ENCODE measurements at regions not wholly inside any gene's neighbourhood (a gene's known extent, or its start where the extent isn't known, plus 50 kb on each side); places are given as distances from the start of the nearest gene placed in this dataset.

- Histone ChIP-seq H3K4me1 (ENCODE audit: control insufficient read depth in 1 of 2, insufficient read depth in 2 of 2, low read length in 2 of 2) (no peaks in the 10 kb centered on the region), H2BK120ac (ENCODE audit: insufficient read depth, low read length, poor library complexity) (no peak overlapping the region), H3K79me2 (ENCODE audit: control insufficient read depth, insufficient read depth, low read length, poor library complexity) (no peaks in the 10 kb centered on the region), H3K9me3 (ENCODE audit: insufficient read depth, low read depth, low read length) (no peaks in the 10 kb centered on the region), H3K36me3 (ENCODE audit: control insufficient read depth in 1 of 2, insufficient read depth in 2 of 2, low read length in 2 of 2) (no peaks in the 10 kb centered on the region), H4K91ac (ENCODE audit: low read depth, low read length) (no peak overlapping the region), H3K4me2 (ENCODE audit: low read length) (no peak overlapping the region), H2AFZ (ENCODE audit: insufficient read depth, low read length, poor library complexity) (no peak overlapping the region), H3K27me3 (ENCODE audit: insufficient read depth, low read length) (no peaks in the 10 kb centered on the region), H3K79me1 (ENCODE audit: low read length) (no peaks in the 10 kb centered on the region), H3K9ac (ENCODE audit: low read length) (no peak overlapping the region), H2BK5ac (ENCODE audit: low read depth, low read length, poor library complexity) (no peak overlapping the region), H3K14ac (ENCODE audit: low read length) (no peak overlapping the region), H4K12ac (ENCODE audit: low read depth, low read length) (no peak overlapping the region), H3K4ac (ENCODE audit: low read depth, low read length) (no peak overlapping the region), H2AK5ac (ENCODE audit: low read length) (no peak overlapping the region), H3K23ac (ENCODE audit: low read length) (no peak overlapping the region), H2BK12ac (ENCODE audit: low read length) (no peak overlapping the region), H3K27ac (ENCODE audit: low read depth, low read length) (no peak overlapping the region), H3K4me3 (ENCODE audit: low read depth, low read length) (no peak overlapping the region), H3K18ac (ENCODE audit: low read length) (no peak overlapping the region), H4K8ac (ENCODE audit: low read depth, low read length) (no peak overlapping the region)
- WGBS (ENCODE audit: extremely low coverage, insufficient coverage, insufficient read length), result no CpG with 5 or more reads among the region's 9 CpGs
- DNase-seq, result no peak
These were observed 332.2 kb downstream of the CCSER2 start for GRCh38 chr10:84660450-84661159.

- H3K79me1 ChIP-seq (ENCODE audit: low read length), result no peaks in the 10 kb centered on the region
- no peak overlapping the region for H3K4ac ChIP-seq (ENCODE audit: low read depth, low read length)
- no peak overlapping the region for H4K8ac ChIP-seq (ENCODE audit: low read depth, low read length)
- H3K4me2 ChIP-seq (ENCODE audit: low read length), result no peak overlapping the region
- WGBS (ENCODE audit: extremely low coverage, insufficient coverage, insufficient read length), result no CpG with 5 or more reads among the region's 5 CpGs
- no peak overlapping the region for H3K27ac ChIP-seq (ENCODE audit: low read depth, low read length)
- H3K9me3 ChIP-seq (ENCODE audit: insufficient read depth, low read depth, low read length), result no peaks in the 10 kb centered on the region
- H3K79me2 ChIP-seq (ENCODE audit: control insufficient read depth, insufficient read depth, low read length, poor library complexity), result no peaks in the 10 kb centered on the region
- no peaks in the 10 kb centered on the region for H3K4me1 ChIP-seq (ENCODE audit: control insufficient read depth in 1 of 2, insufficient read depth in 2 of 2, low read length in 2 of 2)
- no peak overlapping the region for H3K14ac ChIP-seq (ENCODE audit: low read length)
- no peak overlapping the region for H2BK5ac ChIP-seq (ENCODE audit: low read depth, low read length, poor library complexity)
- no peak for DNase-seq
- H3K4me3 ChIP-seq (ENCODE audit: low read depth, low read length), result no peak overlapping the region
- H3K9ac ChIP-seq (ENCODE audit: low read length), result no peak overlapping the region
- no peak overlapping the region for H3K23ac ChIP-seq (ENCODE audit: low read length)
- H2BK12ac ChIP-seq (ENCODE audit: low read length), result no peak overlapping the region
- no peak overlapping the region for H4K91ac ChIP-seq (ENCODE audit: low read depth, low read length)
- H4K12ac ChIP-seq (ENCODE audit: low read depth, low read length), result no peak overlapping the region
- H3K36me3 ChIP-seq (ENCODE audit: control insufficient read depth in 1 of 2, insufficient read depth in 2 of 2, low read length in 2 of 2), result no peaks in the 10 kb centered on the region
- no peak overlapping the region for H2AK5ac ChIP-seq (ENCODE audit: low read length)
- no peak overlapping the region for H2BK120ac ChIP-seq (ENCODE audit: insufficient read depth, low read length, poor library complexity)
- no peak overlapping the region for H3K18ac ChIP-seq (ENCODE audit: low read length)
- no peaks in the 10 kb centered on the region for H3K27me3 ChIP-seq (ENCODE audit: insufficient read depth, low read length)
- no peak overlapping the region for H2AFZ ChIP-seq (ENCODE audit: insufficient read depth, low read length, poor library complexity)
These were observed 336.8 kb downstream of the CCSER2 start for GRCh38 chr10:84665211-84665610.

- no peak overlapping the region for H2AK5ac ChIP-seq (ENCODE audit: low read length)
- no peak overlapping the region for H3K14ac ChIP-seq (ENCODE audit: low read length)
- H4K12ac ChIP-seq (ENCODE audit: low read depth, low read length), result no peak overlapping the region
- no peaks in the 10 kb centered on the region for H3K79me1 ChIP-seq (ENCODE audit: low read length)
- H3K23ac ChIP-seq (ENCODE audit: low read length), result no peak overlapping the region
- no peak overlapping the region for H3K18ac ChIP-seq (ENCODE audit: low read length)
- WGBS (ENCODE audit: extremely low coverage, insufficient coverage, insufficient read length), result no CpG with 5 or more reads among the region's 9 CpGs
- H3K27me3 ChIP-seq (ENCODE audit: insufficient read depth, low read length), result no peaks in the 10 kb centered on the region
- H3K36me3 ChIP-seq (ENCODE audit: control insufficient read depth in 1 of 2, insufficient read depth in 2 of 2, low read length in 2 of 2), result no peaks in the 10 kb centered on the region
- H3K4me3 ChIP-seq (ENCODE audit: low read depth, low read length), result no peak overlapping the region
- H3K9ac ChIP-seq (ENCODE audit: low read length), result no peak overlapping the region
- no peak overlapping the region for H2AFZ ChIP-seq (ENCODE audit: insufficient read depth, low read length, poor library complexity)
- no peak overlapping the region for H4K91ac ChIP-seq (ENCODE audit: low read depth, low read length)
- no peak overlapping the region for H3K4me2 ChIP-seq (ENCODE audit: low read length)
- no peaks in the 10 kb centered on the region for H3K9me3 ChIP-seq (ENCODE audit: insufficient read depth, low read depth, low read length)
- H3K4ac ChIP-seq (ENCODE audit: low read depth, low read length), result no peak overlapping the region
- H2BK120ac ChIP-seq (ENCODE audit: insufficient read depth, low read length, poor library complexity), result no peak overlapping the region
- DNase-seq, result peak; percentile 22 to 59
- no peak overlapping the region for H2BK12ac ChIP-seq (ENCODE audit: low read length)
- H3K27ac ChIP-seq (ENCODE audit: low read depth, low read length), result no peak overlapping the region
- no peak overlapping the region for H4K8ac ChIP-seq (ENCODE audit: low read depth, low read length)
- no peaks in the 10 kb centered on the region for H3K79me2 ChIP-seq (ENCODE audit: control insufficient read depth, insufficient read depth, low read length, poor library complexity)
- no peak overlapping the region for H2BK5ac ChIP-seq (ENCODE audit: low read depth, low read length, poor library complexity)
- H3K4me1 ChIP-seq (ENCODE audit: control insufficient read depth in 1 of 2, insufficient read depth in 2 of 2, low read length in 2 of 2), result no peaks in the 10 kb centered on the region
These were observed 337.6 kb downstream of the CCSER2 start for GRCh38 chr10:84665883-84666463.

GRCh38 chr10:84668186-84668763, 339.9 kb downstream of the CCSER2 start:
- Histone ChIP-seq H3K27me3 (ENCODE audit: insufficient read depth, low read length) (no peaks in the 10 kb centered on the region), H4K12ac (ENCODE audit: low read depth, low read length) (no peak overlapping the region), H3K23ac (ENCODE audit: low read length) (no peak overlapping the region), H3K9ac (ENCODE audit: low read length) (no peak overlapping the region), H2BK120ac (ENCODE audit: insufficient read depth, low read length, poor library complexity) (no peak overlapping the region), H3K4me3 (ENCODE audit: low read depth, low read length) (no peak overlapping the region), H3K36me3 (ENCODE audit: control insufficient read depth in 1 of 2, insufficient read depth in 2 of 2, low read length in 2 of 2) (no peaks in the 10 kb centered on the region), H2AK5ac (ENCODE audit: low read length) (no peak overlapping the region), H3K4me1 (ENCODE audit: control insufficient read depth in 1 of 2, insufficient read depth in 2 of 2, low read length in 2 of 2) (no peaks in the 10 kb centered on the region), H3K4me2 (ENCODE audit: low read length) (no peak overlapping the region), H3K79me1 (ENCODE audit: low read length) (no peaks in the 10 kb centered on the region), H3K79me2 (ENCODE audit: control insufficient read depth, insufficient read depth, low read length, poor library complexity) (no peaks in the 10 kb centered on the region), H3K27ac (ENCODE audit: low read depth, low read length) (no peak overlapping the region), H3K18ac (ENCODE audit: low read length) (no peak overlapping the region), H2BK5ac (ENCODE audit: low read depth, low read length, poor library complexity) (no peak overlapping the region), H2AFZ (ENCODE audit: insufficient read depth, low read length, poor library complexity) (no peak overlapping the region), H3K4ac (ENCODE audit: low read depth, low read length) (no peak overlapping the region), H3K14ac (ENCODE audit: low read length) (no peak overlapping the region), H4K8ac (ENCODE audit: low read depth, low read length) (no peak overlapping the region), H4K91ac (ENCODE audit: low read depth, low read length) (no peak overlapping the region), H3K9me3 (ENCODE audit: insufficient read depth, low read depth, low read length) (no peaks in the 10 kb centered on the region), H2BK12ac (ENCODE audit: low read length) (no peak overlapping the region)
- no CpG with 5 or more reads among the region's 5 CpGs for WGBS (ENCODE audit: extremely low coverage, insufficient coverage, insufficient read length)
- DNase-seq, result no peak
